ENCODE measurements at regions not wholly inside any gene's neighbourhood (a gene's known extent, or its start where the extent isn't known, plus 50 kb on each side); places are given as distances from the start of the nearest gene placed in this dataset.

DNA sequence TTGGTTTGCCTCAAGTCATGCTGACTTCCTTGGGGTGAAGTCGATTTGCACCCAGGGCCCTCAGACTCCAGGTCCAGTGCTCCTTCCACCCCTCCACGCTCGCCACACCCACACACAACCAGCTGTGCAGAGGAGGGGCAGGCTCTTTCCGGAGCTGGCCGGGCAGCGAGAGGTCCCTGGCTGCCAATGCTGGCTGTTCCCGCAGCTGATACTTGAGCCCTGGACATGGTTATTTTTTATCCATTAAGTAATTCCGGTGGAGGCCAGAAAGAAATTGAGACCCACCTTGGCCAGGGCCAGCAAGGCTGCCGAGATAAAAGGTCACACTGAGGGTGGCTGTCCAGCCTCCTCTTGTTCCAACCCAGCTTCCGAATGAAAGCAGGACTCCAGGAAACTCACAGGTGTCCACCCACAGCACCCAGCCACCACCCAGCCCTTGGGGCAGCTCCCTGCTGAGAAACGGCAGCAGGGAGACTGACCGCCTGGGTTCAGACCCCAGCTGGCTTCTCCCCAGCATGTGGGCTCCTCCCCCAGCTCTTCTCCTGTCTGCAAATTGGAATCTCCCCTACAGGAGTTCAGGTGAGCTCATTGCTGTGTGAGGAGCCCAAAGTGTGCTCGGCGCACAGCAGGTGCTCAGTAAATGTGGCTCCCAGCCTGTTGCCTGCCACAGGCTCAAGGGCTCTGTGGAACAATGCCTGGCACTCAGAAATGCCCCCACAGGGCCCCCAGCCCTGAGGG, 77.8 kb downstream of the PDGFA start:
- DNase-seq = no peak

DNA sequence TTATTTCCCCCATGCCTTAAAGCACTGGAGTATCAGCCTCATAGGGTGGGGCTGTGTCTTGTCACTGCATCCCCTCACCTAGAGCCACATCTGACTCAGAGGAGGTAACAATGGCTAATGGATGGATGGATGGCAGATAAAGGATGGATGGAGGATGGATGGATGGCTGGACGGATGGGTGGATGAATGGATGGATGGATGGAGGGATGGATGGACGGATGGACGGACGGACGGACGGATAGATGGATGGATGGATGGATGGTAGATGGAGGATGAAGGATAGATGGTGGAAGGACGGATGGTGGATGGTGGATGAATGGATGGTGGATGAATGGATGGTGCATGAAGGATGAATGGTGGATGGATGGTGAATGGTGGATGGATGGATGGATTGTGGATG, 77.2 kb downstream of the PDGFA start:
- DNase-seq = no peak

DNA sequence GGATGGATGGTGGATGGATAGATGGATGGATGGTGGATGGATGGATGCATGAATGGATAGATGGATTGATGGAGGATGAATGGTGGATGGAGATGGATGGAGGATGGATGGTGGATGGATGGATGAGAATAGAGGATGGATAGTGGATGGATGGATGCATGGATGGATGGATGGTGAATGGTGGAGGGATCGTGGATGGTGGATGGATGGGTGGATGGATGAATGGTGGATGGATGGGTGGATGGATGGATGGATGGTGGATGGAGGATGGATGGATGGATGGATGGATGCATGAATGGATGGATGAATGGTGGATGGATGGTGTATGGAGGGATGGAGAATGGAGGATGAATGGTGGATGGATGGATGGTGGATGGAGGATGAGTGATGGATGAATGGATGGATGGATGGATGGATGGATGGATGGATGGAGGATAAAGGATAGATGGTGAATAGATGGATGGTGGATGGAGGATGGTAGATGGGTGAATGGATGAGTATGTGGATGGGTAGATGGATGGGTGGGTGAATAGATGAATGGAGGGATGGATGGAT, 76.3 kb downstream of the PDGFA start:
- no peak for DNase-seq

DNA sequence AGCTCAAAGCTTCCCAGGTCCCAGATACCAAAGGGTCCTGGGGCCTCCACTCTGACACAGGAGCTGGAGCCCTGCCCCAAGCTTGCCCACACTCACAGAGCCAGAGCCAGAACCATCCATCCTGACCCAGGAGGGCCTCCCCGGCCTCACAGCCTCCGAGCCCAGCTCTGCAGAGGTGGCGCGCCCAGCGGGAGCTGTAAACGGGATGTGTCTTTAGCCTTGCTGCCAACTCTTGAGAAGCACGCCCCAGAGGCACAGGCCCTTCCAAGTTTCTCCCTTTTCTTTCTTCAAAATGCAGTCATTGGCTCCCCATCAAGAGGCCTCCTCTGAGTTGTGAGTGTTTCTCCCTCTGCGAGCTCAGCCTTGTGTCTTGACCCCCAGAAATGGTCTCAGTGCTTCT, 75.0 kb downstream of the PDGFA start:
- no peak for DNase-seq

DNA sequence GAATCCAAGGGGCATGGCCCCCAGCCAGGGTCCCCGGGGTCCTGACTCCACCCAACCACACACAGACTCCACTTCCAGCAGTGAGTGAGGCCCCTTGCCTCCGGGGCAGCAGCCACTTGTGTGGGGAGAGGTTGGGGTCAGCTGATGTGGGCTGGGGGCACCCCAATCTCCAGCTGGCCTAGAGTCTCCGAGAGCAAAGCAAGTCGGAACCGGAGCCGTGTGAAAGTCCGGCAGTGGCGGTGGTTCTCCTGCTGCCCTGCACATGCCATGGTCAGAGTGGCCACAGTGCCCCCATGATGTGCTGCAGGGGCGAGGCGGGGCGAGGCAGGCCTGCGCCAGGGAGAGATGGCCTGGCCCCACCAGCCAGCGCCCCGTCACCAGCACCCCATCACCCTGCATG, 74.6 kb downstream of the PDGFA start:
- DNase-seq = no peak

DNA sequence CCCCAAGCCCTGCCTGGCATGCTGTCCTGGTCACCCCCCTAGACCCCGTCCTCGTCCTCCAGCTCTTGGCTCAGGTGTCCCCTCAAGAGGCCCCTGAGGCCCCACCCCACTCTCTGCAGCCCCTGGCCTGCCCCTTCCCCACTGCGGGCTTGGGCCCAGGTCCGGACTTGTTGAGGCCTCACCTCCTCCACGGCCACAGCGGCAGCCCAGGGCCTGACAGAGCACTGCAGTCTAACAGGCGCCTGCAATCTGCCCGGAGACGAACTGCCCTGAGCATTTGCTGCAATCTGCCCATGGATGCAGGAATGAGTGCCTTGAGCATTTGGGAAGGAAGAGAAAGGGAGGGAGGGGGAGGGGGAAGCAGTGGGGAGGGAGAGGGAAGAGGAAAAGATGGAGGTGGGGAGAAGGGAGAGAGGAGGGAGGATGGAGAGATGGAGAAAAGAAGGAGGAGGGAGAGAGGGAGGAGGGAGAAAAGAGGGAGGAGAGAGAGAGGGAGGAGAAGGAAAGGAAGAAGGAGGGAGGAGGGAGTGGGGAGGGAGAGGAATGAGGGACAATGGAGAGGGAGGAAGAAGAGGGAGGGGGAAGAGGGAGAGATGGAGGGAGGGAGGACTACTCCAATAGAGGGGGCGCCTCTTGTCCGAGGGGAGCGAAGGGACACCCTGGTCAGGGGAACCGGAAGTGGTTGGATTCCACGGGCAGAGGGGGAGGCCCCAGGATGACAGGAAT, 73.9 kb downstream of the PDGFA start:
- DNase-seq = no peak

DNA sequence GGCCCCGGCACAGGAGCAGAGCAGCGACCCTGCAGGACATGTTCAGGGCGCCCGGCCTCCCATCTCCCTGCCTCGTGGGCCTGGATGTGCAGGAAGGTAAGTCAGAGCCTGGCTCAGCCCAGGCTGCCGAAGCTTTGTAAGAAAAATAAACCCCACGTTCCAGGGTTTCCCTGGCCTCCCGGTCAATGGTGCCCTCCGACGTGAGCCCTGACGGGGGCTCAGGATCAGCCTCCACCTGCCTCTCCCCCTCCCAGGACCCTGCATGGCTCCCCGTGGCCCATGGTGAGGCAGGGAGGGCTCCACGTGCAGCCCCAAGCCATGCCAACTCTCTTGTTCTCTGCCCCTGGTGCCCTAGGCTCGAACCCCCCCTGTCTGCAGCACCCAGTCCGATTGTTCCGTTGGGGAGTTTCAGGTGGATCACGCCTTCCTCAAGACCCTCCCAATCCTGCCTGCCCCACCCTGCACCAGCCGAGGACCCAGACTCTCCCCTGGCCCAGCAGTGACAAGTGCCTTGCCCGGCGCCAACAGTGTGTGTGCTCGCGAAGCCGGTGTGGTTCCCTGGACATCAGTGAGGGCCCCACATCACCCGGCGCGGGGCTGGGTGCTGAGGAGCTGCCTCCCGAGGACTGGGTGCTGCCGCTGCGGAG, 73.2 kb downstream of the PDGFA start:
- no peak for DNase-seq

Data from SHP77 treated with DMSO at 0.1 percent for 48 hours (cell line).